ENCODE measurements at regions not wholly inside any gene's neighbourhood (a gene's known extent, or its start where the extent isn't known, plus 50 kb on each side); places are given as distances from the start of the nearest gene placed in this dataset.

DNA sequence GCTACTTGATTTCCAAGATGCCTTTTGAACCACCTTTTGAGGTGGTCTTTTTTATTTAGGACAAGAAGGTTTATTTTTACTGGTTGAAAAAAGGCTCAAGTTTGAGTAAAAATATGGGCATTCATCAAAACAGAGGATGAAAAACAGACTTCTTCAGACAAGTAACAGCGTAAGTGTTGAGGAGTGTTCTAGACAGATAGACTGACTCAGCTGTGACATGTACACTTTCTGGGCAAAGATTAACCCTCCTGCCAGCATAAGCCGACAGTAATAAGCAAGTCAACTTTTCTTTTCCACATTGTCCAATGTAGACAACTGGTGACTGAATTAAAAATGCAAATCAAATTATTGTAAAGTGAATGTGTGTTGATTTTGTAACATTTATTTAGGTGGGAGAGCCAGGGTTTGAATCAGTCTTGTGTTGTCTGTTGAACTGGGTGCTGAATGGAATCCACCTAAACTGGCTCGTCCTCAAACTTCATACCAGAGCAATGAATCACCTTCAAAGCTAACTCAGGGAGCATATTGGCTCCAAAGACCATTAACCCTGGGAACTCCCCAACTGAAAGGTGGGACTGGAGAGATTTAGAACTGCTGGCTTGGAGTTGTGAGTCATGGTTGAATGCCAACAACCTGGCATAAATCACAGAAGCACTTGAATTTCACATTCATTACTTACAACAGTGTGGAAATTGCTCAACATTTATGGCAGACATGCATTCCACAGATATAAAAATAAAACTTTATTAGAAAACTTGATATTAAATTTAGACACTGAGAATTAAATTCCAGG, 377.0 kb downstream of the ETS1 start:
- TF ChIP-seq CTCF (IDR thresholded peaks at IDR 0.05; ENCODE audit: poor library complexity, severe bottlenecking) (no peak), EZH2 (IDR thresholded peaks at IDR 0.05; ENCODE audit: borderline replicate concordance, insufficient read depth, low read length, poor library complexity, severe bottlenecking) (no peak), SMC3 (conservative IDR thresholded peaks at IDR 0.05; ENCODE audit: poor library complexity) (no peak), EP300 (conservative IDR thresholded peaks at IDR 0.05; ENCODE audit: poor library complexity, severe bottlenecking) (no peak), POLR2AphosphoS5 (IDR thresholded peaks at IDR 0.05) (no peak), REST (IDR thresholded peaks at IDR 0.05; ENCODE audit: borderline replicate concordance) (no peak)
